Mesendoderm (in vitro differentiated cells): ENCODE measurements at regions not wholly inside any gene's neighbourhood (a gene's known extent, or its start where the extent isn't known, plus 50 kb on each side); places are given as distances from the start of the nearest gene placed in this dataset.
"Not testable (repeated sequence)": the region's sequence is repeated elsewhere in the genome, so short reads cannot be mapped to it uniquely, and the experiment has no call there.

Source experiments
- DNase-seq: peaks from one replicate; pipeline ENCODE4 v3.0.0; 2013
- H2AK5ac ChIP-seq: 2 replicates; pipeline ENCODE4 v1.6.1; 2013; ENCODE audit warnings: low read length, inconsistent platforms
- H2BK120ac ChIP-seq: 2 replicates; pipeline ENCODE4 v1.6.1; 2013; ENCODE audit warnings: low read depth, mild to moderate bottlenecking, low read length, moderate library complexity, mixed read lengths
- H2BK15ac ChIP-seq: replicated peaks from 2 replicates; pipeline ENCODE4 v1.6.1; 2013; ENCODE audit warnings: low read depth, mild to moderate bottlenecking, moderate library complexity
- H2BK5ac ChIP-seq: 2 replicates; pipeline ENCODE4 v1.6.1; 2013; ENCODE audit warnings: low read length, inconsistent platforms
- H3K18ac ChIP-seq: 2 replicates; pipeline ENCODE4 v1.6.1; 2013; ENCODE audit warnings: mild to moderate bottlenecking, low read length, mixed read lengths
- H3K23ac ChIP-seq: one replicate; pipeline ENCODE4 v1.6.1; 2013; ENCODE audit warnings: low read length
- H3K27ac ChIP-seq: 2 replicates; pipeline ENCODE4 v1.5.1; 2013; ENCODE audit warnings: low read depth, mild to moderate bottlenecking, inconsistent platforms, low read length, moderate library complexity
- H3K27me3 ChIP-seq: 2 replicates; pipeline ENCODE4 v1.6.1; 2013; ENCODE audit warnings: low read length, control low read depth, mild to moderate bottlenecking, inconsistent platforms; ENCODE audit not compliant: insufficient read depth, poor library complexity
- H3K36me3 ChIP-seq: 2 replicates; pipeline ENCODE4 v1.6.1; 2013; ENCODE audit warnings: low read length, inconsistent platforms; ENCODE audit not compliant: control insufficient read depth, insufficient read depth
- H3K4ac ChIP-seq: one replicate; pipeline ENCODE4 v1.6.1; 2013; ENCODE audit warnings: low read depth, mild to moderate bottlenecking, low read length, moderate library complexity
- H3K4me1 ChIP-seq: 2 replicates; pipeline ENCODE4 v1.6.1; 2013; ENCODE audit warnings: low read depth, low read length, inconsistent platforms; ENCODE audit not compliant: control insufficient read depth
- H3K4me2 ChIP-seq: 2 replicates; pipeline ENCODE4 v1.6.1; 2013; ENCODE audit warnings: low read length
- H3K4me3 ChIP-seq: 2 replicates; pipeline ENCODE4 v1.5.1; 2013; ENCODE audit warnings: mild to moderate bottlenecking, low read length
- H3K56ac ChIP-seq: one replicate; pipeline ENCODE4 v1.6.1; 2013; ENCODE audit warnings: low read length
- H3K79me1 ChIP-seq: 2 replicates; pipeline ENCODE4 v1.6.1; 2013; ENCODE audit warnings: low read length, inconsistent platforms
- H3K79me2 ChIP-seq: 2 replicates; pipeline ENCODE4 v1.6.1; 2013; ENCODE audit warnings: mild to moderate bottlenecking, low read length; ENCODE audit not compliant: control insufficient read depth, insufficient read depth
- H3K9ac ChIP-seq: 2 replicates; pipeline ENCODE4 v1.6.1; 2013; ENCODE audit warnings: low read length, inconsistent platforms
- H4K5ac ChIP-seq: one replicate; pipeline ENCODE4 v1.6.1; 2013; ENCODE audit warnings: low read length
- H4K8ac ChIP-seq: one replicate; pipeline ENCODE4 v1.6.1; 2013; ENCODE audit warnings: low read depth, mild to moderate bottlenecking, control low read depth, low read length, moderate library complexity
- WGBS: extraction: QIAGEN DNeasy Blood & Tissue Kit; methylation state at CpG from one replicate; pipeline ENCODE4 v1.1.7; 2013; ENCODE audit warnings: low lambda C conversion rate, missing lambda C conversion rate; ENCODE audit not compliant: insufficient coverage; ENCODE audit errors: extremely low coverage; 5-methylcytosine and 5-hydroxymethylcytosine counted together

DNA sequence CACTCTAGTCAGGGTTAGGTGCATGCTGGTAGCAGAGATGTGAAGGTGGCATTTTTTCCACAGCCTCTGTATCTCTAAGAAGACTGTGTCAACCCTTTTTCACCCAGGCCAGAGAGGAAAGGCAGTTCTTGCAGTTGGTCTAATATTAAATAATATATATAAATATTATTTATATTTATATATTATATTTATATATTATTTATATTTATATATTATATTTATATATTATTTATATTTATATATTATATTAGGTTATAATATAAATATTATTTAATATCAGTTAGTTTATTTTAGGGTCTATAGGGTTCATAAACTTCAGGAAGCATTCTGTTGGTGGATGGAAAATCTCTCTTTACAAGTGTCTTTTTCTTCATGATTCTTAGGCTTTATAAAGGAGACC lies 218.6 kb upstream of the DMRTA1 start:
- Histone ChIP-seq H3K23ac (no peak overlapping the region), H3K4me1 (no peaks in the 10 kb centered on the region), H3K4me2 (no peak overlapping the region), H4K8ac (no peak overlapping the region), H3K4me3 (no peak overlapping the region), H4K5ac (no peak overlapping the region), H3K27me3 (no peaks in the 10 kb centered on the region), H3K18ac (no peak overlapping the region), H3K79me1 (no peaks in the 10 kb centered on the region), H3K56ac (no peak overlapping the region), H2BK120ac (no peak overlapping the region), H3K9ac (no peak overlapping the region), H2BK15ac (no peak overlapping the region), H3K36me3 (no peaks in the 10 kb centered on the region), H3K4ac (no peak overlapping the region), H2AK5ac (no peak overlapping the region), H2BK5ac (no peak overlapping the region), H3K27ac (no peak overlapping the region), H3K79me2 (no peaks in the 10 kb centered on the region)
- no peak for DNase-seq

DNA sequence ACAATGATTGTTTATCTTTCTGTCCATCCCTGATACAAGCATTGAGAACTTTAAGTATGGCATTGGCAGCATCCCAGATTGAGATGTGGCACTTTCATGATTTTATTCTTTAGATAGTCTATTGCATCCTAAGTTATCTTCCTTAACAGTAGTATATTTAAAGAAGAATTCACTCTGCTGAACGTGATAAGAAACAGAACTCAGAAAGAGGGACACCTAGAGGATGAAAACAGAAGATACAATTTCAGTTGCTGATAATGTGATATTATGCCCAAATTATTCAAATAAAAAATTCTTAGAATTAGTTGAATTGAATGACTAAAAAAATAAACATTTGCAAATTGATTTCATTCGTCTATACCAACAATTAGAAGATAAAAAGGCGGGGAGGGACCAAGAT lies 218.1 kb upstream of the DMRTA1 start:
- Histone ChIP-seq H3K9ac (no peak overlapping the region), H3K27me3 (no peaks in the 10 kb centered on the region), H3K27ac (no peak overlapping the region), H4K8ac (no peak overlapping the region), H3K79me1 (no peaks in the 10 kb centered on the region), H3K18ac (no peak overlapping the region), H3K36me3 (no peaks in the 10 kb centered on the region), H3K79me2 (no peaks in the 10 kb centered on the region), H2AK5ac (no peak overlapping the region), H3K4me1 (no peaks in the 10 kb centered on the region), H3K23ac (no peak overlapping the region), H3K4ac (no peak overlapping the region), H2BK15ac (no peak overlapping the region), H3K4me3 (no peak overlapping the region), H3K4me2 (no peak overlapping the region), H3K56ac (no peak overlapping the region), H4K5ac (no peak overlapping the region), H2BK120ac (no peak overlapping the region), H2BK5ac (no peak overlapping the region)
- no peak for DNase-seq
- no CpG with 5 or more reads among the region's 3 CpGs for WGBS

DNA sequence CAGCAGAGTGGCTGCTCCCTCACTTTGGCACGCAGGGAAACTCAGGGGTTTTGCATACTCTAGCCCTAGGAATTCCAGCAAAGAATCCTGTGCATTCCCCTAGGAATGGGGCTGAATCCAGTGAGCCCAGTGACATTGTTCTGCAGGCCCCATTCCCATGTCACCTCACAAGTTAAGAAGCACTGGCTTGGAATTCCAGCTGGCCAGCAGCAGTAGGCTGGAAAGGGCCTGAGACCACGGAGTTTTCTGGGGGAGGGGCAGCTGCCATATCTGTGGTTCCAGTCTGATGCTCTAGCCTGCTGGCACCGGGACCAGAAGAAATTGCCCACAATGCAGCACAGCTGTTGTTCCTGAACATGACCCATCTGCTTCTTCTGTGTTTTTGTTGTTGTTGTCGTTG lies 217.6 kb upstream of the DMRTA1 start:
- H4K8ac ChIP-seq = no peak overlapping the region
- no peak overlapping the region for H2BK5ac ChIP-seq
- H3K79me1 ChIP-seq = no peaks in the 10 kb centered on the region
- H3K56ac ChIP-seq = no peak overlapping the region
- no CpG with 5 or more reads among the region's 4 CpGs for WGBS
- H3K23ac ChIP-seq = no peak overlapping the region
- H3K36me3 ChIP-seq = no peaks in the 10 kb centered on the region
- no peak overlapping the region for H2AK5ac ChIP-seq
- H3K4me3 ChIP-seq = no peak overlapping the region
- no peaks in the 10 kb centered on the region for H3K4me1 ChIP-seq
- H3K27me3 ChIP-seq = no peaks in the 10 kb centered on the region
- H2BK120ac ChIP-seq = no peak overlapping the region
- no peak overlapping the region for H4K5ac ChIP-seq
- H2BK15ac ChIP-seq = no peak overlapping the region
- no peak overlapping the region for H3K9ac ChIP-seq
- no peak overlapping the region for H3K4me2 ChIP-seq
- H3K4ac ChIP-seq = no peak overlapping the region
- no peaks in the 10 kb centered on the region for H3K79me2 ChIP-seq
- H3K18ac ChIP-seq = no peak overlapping the region
- DNase-seq = peak; percentile 72
- H3K27ac ChIP-seq = no peak overlapping the region

DNA sequence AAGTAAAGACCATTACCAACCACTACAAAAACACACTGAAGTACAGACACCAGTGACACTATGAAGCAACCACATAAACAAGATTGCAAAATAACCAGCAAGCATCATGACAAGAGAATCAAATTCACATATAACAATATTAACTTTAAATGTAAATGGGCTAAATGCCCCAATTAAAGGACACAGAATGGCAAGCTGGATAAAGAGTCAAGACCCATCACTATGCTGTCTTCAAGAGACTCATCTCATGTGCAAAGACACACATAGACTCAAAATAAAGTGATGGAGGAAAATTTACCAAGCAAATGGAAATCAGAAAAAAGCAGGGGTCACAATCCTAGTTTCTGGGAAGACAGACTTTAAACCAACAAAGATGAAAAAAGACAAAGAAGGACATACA lies 215.3 kb upstream of the DMRTA1 start:
- H3K27me3 ChIP-seq, H3K18ac ChIP-seq, H2BK5ac ChIP-seq, H3K4ac ChIP-seq, H3K4me1 ChIP-seq, H3K79me1 ChIP-seq, H3K9ac ChIP-seq, H2AK5ac ChIP-seq, DNase-seq, H4K5ac ChIP-seq, H2BK15ac ChIP-seq, H3K4me3 ChIP-seq, H2BK120ac ChIP-seq, H3K56ac ChIP-seq, H3K79me2 ChIP-seq, H3K23ac ChIP-seq, H3K4me2 ChIP-seq, H3K27ac ChIP-seq, H4K8ac ChIP-seq, H3K36me3 ChIP-seq: not testable (repeated sequence)

DNA sequence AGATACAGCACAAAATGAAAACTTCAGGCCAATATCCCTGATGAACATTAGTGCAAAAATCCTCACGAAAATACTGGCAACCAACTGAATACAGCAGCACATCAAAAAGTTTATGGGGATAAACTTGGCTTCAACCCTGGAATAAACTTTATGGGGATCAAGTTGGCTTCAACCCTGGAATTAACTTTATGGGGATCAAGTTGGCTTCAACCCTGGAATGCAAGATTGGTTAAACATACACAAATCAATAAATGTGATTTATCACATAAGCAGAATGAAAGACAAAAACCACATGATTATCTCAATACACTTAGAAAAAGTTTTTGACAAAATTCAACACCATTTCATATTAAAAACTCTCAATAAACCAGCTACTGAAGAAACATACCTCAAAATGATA lies 213.7 kb upstream of the DMRTA1 start:
- no CpG with 5 or more reads among the region's 1 CpG for WGBS

DNA sequence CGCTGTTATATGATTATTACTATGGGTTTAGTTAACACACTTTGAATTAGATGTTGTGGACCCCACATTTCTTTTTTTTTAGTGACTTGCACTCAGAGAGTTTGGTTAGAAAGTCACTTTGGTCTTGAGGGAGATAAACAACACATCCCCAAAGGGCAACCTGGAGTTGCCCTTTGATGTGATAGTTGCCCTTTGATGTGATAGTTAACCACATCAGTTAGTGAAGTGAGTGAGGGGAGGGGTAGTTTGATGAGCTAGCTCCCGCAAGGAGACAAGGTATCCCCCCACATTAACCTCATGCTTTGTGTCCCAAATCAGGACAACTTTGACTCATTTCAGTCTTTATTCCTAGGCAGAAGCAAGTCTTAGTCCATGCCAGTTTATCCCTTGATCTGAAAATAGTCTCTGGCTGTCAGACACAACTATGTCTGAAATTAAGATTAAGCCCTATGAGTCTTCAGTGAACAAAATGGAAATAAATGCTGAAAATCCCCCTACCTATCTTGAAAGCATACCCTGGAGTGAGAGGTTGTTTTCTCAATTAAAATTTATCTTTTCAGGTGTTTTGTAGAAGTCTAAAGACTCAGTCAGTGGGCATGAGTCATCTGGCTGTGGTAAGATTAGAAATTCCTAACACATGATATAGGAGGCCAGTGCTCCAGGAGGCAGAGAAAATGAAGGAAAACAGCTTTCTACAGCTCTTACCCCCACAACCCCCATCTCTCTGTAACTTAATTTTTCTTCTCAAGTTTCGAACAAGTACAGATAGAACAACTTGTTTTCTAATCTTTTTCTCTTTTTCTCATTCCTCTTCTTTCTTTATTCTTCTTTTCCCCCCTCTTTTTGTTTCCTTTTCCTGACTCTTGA lies 208.9 kb upstream of the DMRTA1 start:
- H3K4ac ChIP-seq = no peak overlapping the region
- H3K79me2 ChIP-seq = no peaks in the 10 kb centered on the region
- H3K4me3 ChIP-seq = no peak overlapping the region
- peak; percentile 84 for DNase-seq
- H3K4me2 ChIP-seq = no peak overlapping the region
- no CpG with 5 or more reads among the region's 3 CpGs for WGBS
- no peak overlapping the region for H2AK5ac ChIP-seq
- no peak overlapping the region for H3K9ac ChIP-seq
- H3K36me3 ChIP-seq = no peaks in the 10 kb centered on the region
- no peak overlapping the region for H2BK5ac ChIP-seq
- H2BK120ac ChIP-seq = peak overlapping the region; percentile 88
- H2BK15ac ChIP-seq = no peak overlapping the region
- H3K79me1 ChIP-seq = no peaks in the 10 kb centered on the region
- no peak overlapping the region for H3K56ac ChIP-seq
- H3K27ac ChIP-seq = peak overlapping the region; percentile 84
- peaks cover 2% of the 10 kb centered on the region for H3K4me1 ChIP-seq
- H4K5ac ChIP-seq = no peak overlapping the region
- H3K18ac ChIP-seq = peak overlapping the region; percentile 84
- no peak overlapping the region for H4K8ac ChIP-seq
- H3K23ac ChIP-seq = no peak overlapping the region
- no peaks in the 10 kb centered on the region for H3K27me3 ChIP-seq

More for the DNA sequence above, 213.7 kb upstream of the DMRTA1 start:
- Histone ChIP-seq H2BK120ac (no peak overlapping the region), H3K36me3 (no peaks in the 10 kb centered on the region), H4K5ac (no peak overlapping the region), H3K18ac (no peak overlapping the region), H3K79me1 (no peaks in the 10 kb centered on the region), H3K4ac (no peak overlapping the region), H3K79me2 (no peaks in the 10 kb centered on the region), H2AK5ac (no peak overlapping the region), H2BK5ac (no peak overlapping the region), H3K56ac (no peak overlapping the region), H4K8ac (no peak overlapping the region), H3K9ac (no peak overlapping the region), H3K4me2 (no peak overlapping the region), H3K27me3 (no peaks in the 10 kb centered on the region), H3K4me3 (no peak overlapping the region), H3K27ac (no peak overlapping the region), H2BK15ac (no peak overlapping the region), H3K23ac (no peak overlapping the region), H3K4me1 (peaks cover 2% of the 10 kb centered on the region)
- DNase-seq = no peak
